ENCODE measurements at regions not wholly inside any gene's neighbourhood (a gene's known extent, or its start where the extent isn't known, plus 50 kb on each side); places are given as distances from the start of the nearest gene placed in this dataset.

DNA sequence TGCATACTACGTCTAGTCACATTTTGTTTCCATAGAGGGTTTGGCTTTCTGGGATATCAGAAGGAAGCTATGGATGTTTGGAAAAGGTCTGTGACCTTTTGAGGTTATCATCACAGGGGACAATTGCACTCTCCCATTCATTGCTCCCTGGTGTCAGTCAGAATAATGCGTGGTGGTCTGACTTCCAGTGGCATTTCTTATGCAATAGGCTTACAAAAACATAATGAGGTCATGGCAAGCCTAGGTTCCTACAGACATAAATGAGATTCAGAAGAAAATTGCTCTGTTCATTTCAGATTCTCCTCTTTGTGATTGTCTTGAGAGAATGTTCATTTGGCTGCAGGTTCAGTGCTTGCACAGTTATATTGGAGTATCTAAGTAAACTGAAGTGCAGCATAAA, 54.6 kb downstream of the ARHGAP35 start:
- Histone ChIP-seq H3K4me1 (ENCODE audit: control insufficient read depth in 2 of 3, insufficient read depth in 2 of 3, low read depth in 1 of 3, low read length in 3 of 3) (peaks cover 0 to 29% (median 20%) of the 10 kb centered on the region in 3 donors), H3K27me3 (ENCODE audit: control insufficient read depth, insufficient read depth, low read length) (no peaks in the 10 kb centered on the region), H3K9ac (ENCODE audit: low read length in 3 of 3) (no peak overlapping the region), H3K9me3 (ENCODE audit: control insufficient read depth in 2 of 3, insufficient read depth in 1 of 3, low read length in 3 of 3) (no peaks in the 10 kb centered on the region), H3K27ac (ENCODE audit: low read depth in 2 of 2, low read length in 2 of 2) (no peak overlapping the region), H3K4me3 (ENCODE audit: low read length in 3 of 3) (no peak overlapping the region), H3K36me3 (ENCODE audit: control insufficient read depth in 2 of 3, insufficient read depth in 3 of 3, low read length in 3 of 3) (peaks cover 3 to 17% (median 13%) of the 10 kb centered on the region in 3 donors)
- FAIRE-seq (no peak), DNase-seq (no peak)
- intact Hi-C loops (cut with DNase I) = no loop called here
- TF ChIP-seq CTCF (IDR thresholded peaks at IDR 0.05; ENCODE audit: borderline replicate concordance, extremely low read depth, insufficient read depth) = no peak

DNA sequence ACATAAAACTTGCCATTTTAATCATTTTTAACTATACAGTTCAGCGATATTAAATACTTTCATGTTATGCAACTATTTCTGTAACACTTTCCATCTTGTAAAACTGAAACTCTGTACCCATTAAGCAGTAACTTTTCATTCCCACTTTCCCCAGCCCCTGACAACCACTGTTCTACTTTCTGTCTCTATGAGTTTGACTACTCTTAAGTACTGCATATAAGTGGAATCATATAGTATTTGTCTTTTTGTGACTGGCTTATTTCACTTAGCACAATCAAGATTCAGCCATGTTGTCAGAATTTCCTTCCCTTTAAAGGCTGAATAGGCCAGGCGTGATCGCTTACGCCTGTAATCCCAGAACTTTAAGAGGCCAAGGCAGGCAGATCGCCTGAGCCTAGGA, 56.2 kb downstream of the ARHGAP35 start:
- FAIRE-seq (no peak), DNase-seq (no peak)
- H3K27me3 ChIP-seq (ENCODE audit: control insufficient read depth, insufficient read depth, low read length) = no peaks in the 10 kb centered on the region
- H3K4me1 ChIP-seq (ENCODE audit: control insufficient read depth in 2 of 3, insufficient read depth in 2 of 3, low read depth in 1 of 3, low read length in 3 of 3) = peaks cover 0 to 23% (median 20%) of the 10 kb centered on the region in 3 donors
- no peaks in the 10 kb centered on the region for H3K9me3 ChIP-seq (ENCODE audit: control insufficient read depth in 2 of 3, insufficient read depth in 1 of 3, low read length in 3 of 3)
- H3K27ac ChIP-seq (ENCODE audit: low read depth in 2 of 2, low read length in 2 of 2) = no peak overlapping the region
- intact Hi-C loops (cut with DNase I) = no loop called here
- no peak for TF ChIP-seq CTCF (IDR thresholded peaks at IDR 0.05; ENCODE audit: borderline replicate concordance, extremely low read depth, insufficient read depth)
- peaks cover 3 to 31% (median 19%) of the 10 kb centered on the region in 3 donors for H3K36me3 ChIP-seq (ENCODE audit: control insufficient read depth in 2 of 3, insufficient read depth in 3 of 3, low read length in 3 of 3)
- H3K4me3 ChIP-seq (ENCODE audit: low read length in 3 of 3) = no peak overlapping the region
- no peak overlapping the region for H3K9ac ChIP-seq (ENCODE audit: low read length in 3 of 3)

- no peak overlapping the region for H3K9ac ChIP-seq (ENCODE audit: low read length in 3 of 3)
- FAIRE-seq (no peak), DNase-seq (no peak)
- no peaks in the 10 kb centered on the region for H3K27me3 ChIP-seq (ENCODE audit: control insufficient read depth, insufficient read depth, low read length)
- H3K4me3 ChIP-seq (ENCODE audit: low read length in 3 of 3) = no peak overlapping the region
- no peak for TF ChIP-seq CTCF (IDR thresholded peaks at IDR 0.05; ENCODE audit: borderline replicate concordance, extremely low read depth, insufficient read depth)
- peaks cover 0 to 12% (median 7%) of the 10 kb centered on the region in 3 donors for H3K4me1 ChIP-seq (ENCODE audit: control insufficient read depth in 2 of 3, insufficient read depth in 2 of 3, low read depth in 1 of 3, low read length in 3 of 3)
- peaks cover 3 to 39% (median 22%) of the 10 kb centered on the region in 3 donors for H3K36me3 ChIP-seq (ENCODE audit: control insufficient read depth in 2 of 3, insufficient read depth in 3 of 3, low read length in 3 of 3)
- no peaks in the 10 kb centered on the region for H3K9me3 ChIP-seq (ENCODE audit: control insufficient read depth in 2 of 3, insufficient read depth in 1 of 3, low read length in 3 of 3)
- no peak overlapping the region for H3K27ac ChIP-seq (ENCODE audit: low read depth in 2 of 2, low read length in 2 of 2)
- intact Hi-C loops (cut with DNase I) = no loop called here
These were observed 58.5 kb downstream of the ARHGAP35 start for GRCh38 chr19:46919324-46919723.

- no peaks in the 10 kb centered on the region for H3K9me3 ChIP-seq (ENCODE audit: control insufficient read depth in 2 of 3, insufficient read depth in 1 of 3, low read length in 3 of 3)
- DNase-seq (no peak), FAIRE-seq (no peak)
- TF ChIP-seq CTCF (IDR thresholded peaks at IDR 0.05; ENCODE audit: borderline replicate concordance, extremely low read depth, insufficient read depth) = no peak
- H3K27ac ChIP-seq (ENCODE audit: low read depth in 2 of 2, low read length in 2 of 2) = no peak overlapping the region
- intact Hi-C loops (cut with DNase I) = no loop called here
- no peaks in the 10 kb centered on the region for H3K27me3 ChIP-seq (ENCODE audit: control insufficient read depth, insufficient read depth, low read length)
- H3K36me3 ChIP-seq (ENCODE audit: control insufficient read depth in 2 of 3, insufficient read depth in 3 of 3, low read length in 3 of 3) = peaks cover 3 to 39% (median 22%) of the 10 kb centered on the region in 3 donors
- H3K9ac ChIP-seq (ENCODE audit: low read length in 3 of 3) = no peak overlapping the region
- peaks cover 0 to 17% (median 10%) of the 10 kb centered on the region in 3 donors for H3K4me1 ChIP-seq (ENCODE audit: control insufficient read depth in 2 of 3, insufficient read depth in 2 of 3, low read depth in 1 of 3, low read length in 3 of 3)
- no peak overlapping the region for H3K4me3 ChIP-seq (ENCODE audit: low read length in 3 of 3)
These were observed 59.6 kb downstream of the ARHGAP35 start for GRCh38 chr19:46920362-46920761.

Measured in kidney (tissue), 13 donors.